Heart left ventricle (tissue), 13 donors: ENCODE measurements at regions not wholly inside any gene's neighbourhood (a gene's known extent, or its start where the extent isn't known, plus 50 kb on each side); places are given as distances from the start of the nearest gene placed in this dataset.

Experiments used
- POLR2A ChIP-seq, 2 donors: fragments of 450-650 bp; IDR thresholded peaks; one replicate each; pipeline ENCODE4 v1.6.1; 2017; ENCODE audit warnings: antibody characterized with exemption in 2 of 2, mild to moderate bottlenecking in 2 of 2, moderate library complexity in 2 of 2
- TF ChIP-seq, protein P1 (sequence below), 12 donors: fragments of 200-600 bp; sonication (generic) in 4 of 12; IDR thresholded peaks; one replicate each; pipeline versions ENCODE4 v1.5.0 to v1.8.0; 2018 to 2022; ENCODE audit warnings: antibody characterized with exemption in 12 of 12, mild to moderate bottlenecking in 5 of 12
- donor health status: ischemic (EF 13 %, LVEDD 7.1; RV severe dilation, severe dysfunction).
- donor health status: DM: no; HTN: yes; CAD: no.
- donor health status: DM: no; HTN: no; CAD: no.
- donor health status: ischemic (EF 25% LVEDD 6.9; RV normal size, moderate dysfunction).
- donor health status: ischemic (EF 25% LVEDD 5.7; RV mildly dilated, moderate dysfunction).
- donor health status: ischemic (EF 35%, LVEDD 5.7; RV mildly dilated, moderate dysfunction).
- donor health status: nonischemic (EF 11% LVEDD 7.7; RV severe dilation, severe dysfunction).
- donor health status: DM: yes; HTN: yes; CAD: no.
- donor health status: PGD.
- donor health status: ischemic (EF 29% LVEDD 5.4; RV normal size, mild dysfunction).
- donor health status: nonischemic (EF 23%, LVEDD 6.1; RV moderate dilation, normal function).

DNA sequence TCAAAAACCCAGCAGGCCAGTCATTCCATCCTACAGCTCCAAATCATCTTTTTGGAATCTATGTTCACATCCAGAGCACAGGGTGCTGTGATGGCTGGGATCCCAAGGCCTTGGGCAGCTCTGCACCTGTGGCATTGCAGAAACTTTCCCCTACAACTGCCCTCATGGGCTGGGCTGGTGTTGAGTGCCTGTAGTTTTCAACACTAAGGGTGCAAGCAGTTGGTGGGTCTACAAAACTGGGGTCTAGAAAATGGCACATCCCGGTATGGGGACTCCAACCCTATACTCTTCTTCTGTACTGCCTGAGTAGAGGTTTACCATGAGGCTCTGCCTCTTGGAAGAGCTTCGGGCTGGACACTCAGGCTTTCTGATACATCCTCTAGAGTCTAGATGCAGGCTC, 95.2 kb upstream of the TEKT4 start:
- no peak for TF ChIP-seq POLR2A (IDR thresholded peaks at IDR 0.05)
- TF ChIP-seq, protein P1, sequence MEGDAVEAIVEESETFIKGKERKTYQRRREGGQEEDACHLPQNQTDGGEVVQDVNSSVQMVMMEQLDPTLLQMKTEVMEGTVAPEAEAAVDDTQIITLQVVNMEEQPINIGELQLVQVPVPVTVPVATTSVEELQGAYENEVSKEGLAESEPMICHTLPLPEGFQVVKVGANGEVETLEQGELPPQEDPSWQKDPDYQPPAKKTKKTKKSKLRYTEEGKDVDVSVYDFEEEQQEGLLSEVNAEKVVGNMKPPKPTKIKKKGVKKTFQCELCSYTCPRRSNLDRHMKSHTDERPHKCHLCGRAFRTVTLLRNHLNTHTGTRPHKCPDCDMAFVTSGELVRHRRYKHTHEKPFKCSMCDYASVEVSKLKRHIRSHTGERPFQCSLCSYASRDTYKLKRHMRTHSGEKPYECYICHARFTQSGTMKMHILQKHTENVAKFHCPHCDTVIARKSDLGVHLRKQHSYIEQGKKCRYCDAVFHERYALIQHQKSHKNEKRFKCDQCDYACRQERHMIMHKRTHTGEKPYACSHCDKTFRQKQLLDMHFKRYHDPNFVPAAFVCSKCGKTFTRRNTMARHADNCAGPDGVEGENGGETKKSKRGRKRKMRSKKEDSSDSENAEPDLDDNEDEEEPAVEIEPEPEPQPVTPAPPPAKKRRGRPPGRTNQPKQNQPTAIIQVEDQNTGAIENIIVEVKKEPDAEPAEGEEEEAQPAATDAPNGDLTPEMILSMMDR (IDR thresholded peaks at IDR 0.05) = no peak
